H1 (cell line): ENCODE measurements at regions not wholly inside any gene's neighbourhood (a gene's known extent, or its start where the extent isn't known, plus 50 kb on each side); places are given as distances from the start of the nearest gene placed in this dataset.

Experiments
- CTCF ChIA-PET: fragments of 300-600 bp; sonication (Branson Sonifier 250); formaldehyde crosslinking; loops from one replicate; lab custom pipeline; 2021; ENCODE audit not compliant: partially characterized antibody; lab: Charles Lee
- POLR2A ChIA-PET: fragments of 300-600 bp; sonication (Branson Sonifier 250); formaldehyde crosslinking; loops from one replicate; lab custom pipeline; 2021; ENCODE audit warnings: inconsistent platforms; ENCODE audit not compliant: partially characterized antibody; lab: Charles Lee
- DNase-seq, 2 experiments: peaks; one replicate each; pipeline versions ENCODE4 v3.0.0 to v3.0.0-alpha.2; 2010 to 2022; ENCODE audit warnings: low spot score in 2 of 2, low read depth in 1 of 2, mixed read lengths in 1 of 2
- FAIRE-seq: peaks from 2 replicates; lab custom pipeline; 2011; peaks lifted over from hg19 to GRCh38; lab: Jason Lieb, UNC
- H2AFZ ChIP-seq: 2 replicates; pipeline ENCODE4 v1.8.1; 2012; ENCODE audit warnings: low read length, inconsistent platforms
- H2AK5ac ChIP-seq: 2 replicates; pipeline ENCODE4 v1.6.1; 2013; ENCODE audit warnings: low read depth, low read length
- H2BK120ac ChIP-seq: replicated peaks from 2 replicates; pipeline ENCODE3; 2013; ENCODE audit warnings: low read depth, low read length, inconsistent platforms
- H2BK12ac ChIP-seq: 2 replicates; pipeline ENCODE4 v1.6.1; 2013; ENCODE audit warnings: low read depth, low read length
- H2BK15ac ChIP-seq: 2 replicates; pipeline ENCODE4 v1.6.1; 2013; ENCODE audit warnings: low read length
- H2BK20ac ChIP-seq: 2 replicates; pipeline ENCODE4 v1.6.1; 2013; ENCODE audit warnings: low read length
- H2BK5ac ChIP-seq: 2 replicates; pipeline ENCODE4 v1.6.1; 2013; ENCODE audit warnings: low read depth, low read length
- H3K14ac ChIP-seq: 2 replicates; pipeline ENCODE4 v1.6.1; 2013; ENCODE audit warnings: inconsistent platforms; ENCODE audit not compliant: insufficient read length
- H3K18ac ChIP-seq: 2 replicates; pipeline ENCODE4 v1.6.1; 2013; ENCODE audit warnings: low read length; ENCODE audit errors: extremely low read depth
- H3K23ac ChIP-seq: 2 replicates; pipeline ENCODE4 v1.6.1; 2013; ENCODE audit warnings: inconsistent platforms; ENCODE audit not compliant: insufficient read length
- H3K23me2 ChIP-seq: 2 replicates; pipeline ENCODE4 v1.6.1; 2013; ENCODE audit warnings: low read depth, low read length
- H3K27ac ChIP-seq: 2 replicates; pipeline ENCODE4 v1.6.1; 2011; ENCODE audit warnings: low read depth, low read length, inconsistent platforms
- H3K27me3 ChIP-seq, 4 experiments: replicated peaks in 1 of 4; 1 replicate in 1 of 4; 2 replicates in 3 of 4; pipeline versions ENCODE4 v1.6.1 to v1.8.1; 2011 to 2013; ENCODE audit warnings: low read length in 3 of 4, mild to moderate bottlenecking in 3 of 4, inconsistent platforms in 2 of 4, mixed read lengths in 2 of 4, moderate library complexity in 1 of 4; ENCODE audit not compliant: control insufficient read depth in 3 of 4, insufficient read depth in 3 of 4; ENCODE audit errors: extremely low read depth in 1 of 4
- H3K36me3 ChIP-seq, 4 experiments: 2 replicates each; pipeline versions ENCODE4 v1.6.1 to v1.8.1; 2011 to 2013; ENCODE audit warnings: mild to moderate bottlenecking in 4 of 4, low read length in 3 of 4, moderate library complexity in 2 of 4, control low read depth in 1 of 4, inconsistent platforms in 1 of 4; ENCODE audit not compliant: insufficient read depth in 4 of 4, control insufficient read depth in 2 of 4
- H3K4ac ChIP-seq: replicated peaks from 2 replicates; pipeline ENCODE3; 2013; ENCODE audit warnings: low read length, low read depth, mixed read lengths, inconsistent platforms; ENCODE audit not compliant: insufficient read length
- H3K4me1 ChIP-seq, 4 experiments: replicated peaks in 1 of 4; 1 replicate in 1 of 4; 2 replicates in 3 of 4; pipeline versions ENCODE4 v1.6.1 to v1.8.1; 2011 to 2013; ENCODE audit warnings: low read length in 3 of 4, inconsistent platforms in 2 of 4, mixed read lengths in 1 of 4; ENCODE audit not compliant: insufficient read depth in 4 of 4, control insufficient read depth in 3 of 4
- H3K4me2 ChIP-seq, 2 experiments: 2 replicates each; pipeline versions ENCODE4 v1.6.1 to v1.8.1; 2011 to 2013; ENCODE audit warnings: low read depth in 2 of 2, low read length in 2 of 2, control low read depth in 1 of 2, inconsistent platforms in 1 of 2, mild to moderate bottlenecking in 1 of 2; ENCODE audit not compliant: insufficient read depth in 1 of 2
- H3K4me3 ChIP-seq, 4 experiments: fragments of 200-600, 300-600 bp in 1 of 4; sonication (generic), shearing (Covaris generic), sonication (Bioruptor Twin) in 1 of 4; 2 replicates each; pipeline versions ENCODE4 v1.5.1 to v1.8.1; 2011 to 2016; ENCODE audit warnings: low read length in 4 of 4, low read depth in 3 of 4, control low read depth in 2 of 4, inconsistent platforms in 2 of 4, mild to moderate bottlenecking in 2 of 4, mixed read lengths in 1 of 4, moderate library complexity in 1 of 4; ENCODE audit not compliant: insufficient read depth in 2 of 4; ENCODE audit errors: extremely low read depth in 1 of 4
- H3K56ac ChIP-seq: replicated peaks from 2 replicates; pipeline ENCODE3; 2013; ENCODE audit warnings: low read depth, mild to moderate bottlenecking, mixed read lengths, low read length, inconsistent platforms; ENCODE audit not compliant: insufficient read length
- H3K79me1 ChIP-seq: 2 replicates; pipeline ENCODE4 v1.6.1; 2013; ENCODE audit warnings: low read depth, low read length, control low read depth
- H3K79me2 ChIP-seq, 2 experiments: 2 replicates each; pipeline versions ENCODE4 v1.6.1 to v1.8.1; 2012 to 2013; ENCODE audit warnings: low read length in 2 of 2, mild to moderate bottlenecking in 2 of 2, inconsistent platforms in 1 of 2; ENCODE audit not compliant: insufficient read depth in 2 of 2, control insufficient read depth in 1 of 2
- H3K9ac ChIP-seq, 4 experiments: replicated peaks in 1 of 4; 1 replicate in 1 of 4; 2 replicates in 3 of 4; pipeline versions ENCODE4 v1.6.1 to v1.8.1; 2011 to 2013; ENCODE audit warnings: low read depth in 3 of 4, low read length in 3 of 4, control low read depth in 2 of 4, mild to moderate bottlenecking in 2 of 4, moderate library complexity in 2 of 4, inconsistent platforms in 1 of 4; ENCODE audit errors: extremely low read depth in 1 of 4
- H3K9me3 ChIP-seq, 2 experiments: 2 replicates each; pipeline versions ENCODE4 v1.6.1 to v1.8.1; 2012 to 2013; ENCODE audit warnings: mild to moderate bottlenecking in 2 of 2, moderate library complexity in 2 of 2, control low read depth in 1 of 2, inconsistent platforms in 1 of 2, low read depth in 1 of 2, low read length in 1 of 2, mixed read lengths in 1 of 2; ENCODE audit not compliant: insufficient read depth in 2 of 2
- H4K20me1 ChIP-seq, 2 experiments: replicated peaks in 1 of 2; 2 replicates each; pipeline versions ENCODE3 to v1.8.1; 2011 to 2013; ENCODE audit warnings: inconsistent platforms in 2 of 2, low read length in 2 of 2, mild to moderate bottlenecking in 1 of 2; ENCODE audit not compliant: insufficient read depth in 2 of 2, control insufficient read depth in 1 of 2
- H4K5ac ChIP-seq: 2 replicates; pipeline ENCODE4 v1.6.1; 2013; ENCODE audit warnings: low read length, low read depth, mixed read lengths, inconsistent platforms; ENCODE audit not compliant: insufficient read length
- H4K8ac ChIP-seq: 2 replicates; pipeline ENCODE4 v1.8.0; 2013; ENCODE audit warnings: mild to moderate bottlenecking, moderate library complexity, low read length, inconsistent platforms; ENCODE audit not compliant: insufficient read depth; ENCODE audit errors: extremely low read depth
- H4K91ac ChIP-seq: replicated peaks from 2 replicates; pipeline ENCODE3; 2013; ENCODE audit warnings: low read length, mixed read lengths, inconsistent platforms; ENCODE audit not compliant: insufficient read length
- ASH2L ChIP-seq: fragments of 200-600, 300-600 bp; sonication (generic); IDR thresholded peaks from one replicate; pipeline ENCODE4 v1.7.1; 2017; ENCODE audit warnings: low read length
- ATF3 ChIP-seq: IDR thresholded peaks from 2 replicates; pipeline ENCODE4 v1.6.1; 2011; ENCODE audit warnings: low read depth, mild to moderate bottlenecking, low read length; ENCODE audit not compliant: insufficient read depth
- CHD2 ChIP-seq: IDR thresholded peaks from 2 replicates; pipeline ENCODE4 v1.6.1; 2012; ENCODE audit warnings: low read length, improper control_type of control experiment
- CTBP2 ChIP-seq: IDR thresholded peaks from 2 replicates; pipeline ENCODE4 v1.7.0; 2011; ENCODE audit warnings: borderline replicate concordance, mild to moderate bottlenecking, moderate library complexity, mixed read lengths, low read length; ENCODE audit not compliant: insufficient read depth, insufficient read length
- EGR1 ChIP-seq: IDR thresholded peaks from 2 replicates; pipeline ENCODE4 v1.6.1; 2011; ENCODE audit warnings: low read depth, low read length, borderline replicate concordance
- NANOG ChIP-seq: IDR thresholded peaks from 2 replicates; pipeline ENCODE4 v1.6.1; 2011; ENCODE audit warnings: low read length, low read depth, mild to moderate bottlenecking, inconsistent platforms; ENCODE audit not compliant: insufficient read depth, poor library complexity, severe bottlenecking
- POLR2A ChIP-seq, 2 experiments: IDR thresholded peaks; 1 replicate in 1 of 2; 2 replicates in 1 of 2; pipeline ENCODE4 v1.6.1; 2011; ENCODE audit warnings: low read depth in 2 of 2, low read length in 2 of 2, mild to moderate bottlenecking in 2 of 2; ENCODE audit errors: control extremely low read depth in 1 of 2
- POLR2AphosphoS5 ChIP-seq: IDR thresholded peaks from 2 replicates; pipeline ENCODE4 v1.6.1; 2011; ENCODE audit warnings: low read depth, low read length
- SAP30 ChIP-seq: fragments of 300-600 bp; sonication (generic); IDR thresholded peaks from 2 replicates; pipeline ENCODE4 v1.7.1; 2012; ENCODE audit warnings: low read length, moderate library complexity, mild to moderate bottlenecking, inconsistent platforms; ENCODE audit not compliant: insufficient read depth, insufficient replicate concordance
- SIRT6 ChIP-seq: IDR thresholded peaks from one replicate; pipeline ENCODE4 v1.7.1; 2012; ENCODE audit warnings: low read length, inconsistent platforms
- SIX5 ChIP-seq: IDR thresholded peaks from 2 replicates; pipeline ENCODE4 v1.6.1; 2011; ENCODE audit warnings: mild to moderate bottlenecking, low read depth, low read length
- SP1 ChIP-seq: IDR thresholded peaks from 2 replicates; pipeline ENCODE4 v1.6.1; 2011; ENCODE audit warnings: low read depth, low read length
- TEAD4 ChIP-seq: IDR thresholded peaks from 2 replicates; pipeline ENCODE4 v1.6.1; 2012; ENCODE audit warnings: low read depth, low read length, inconsistent platforms, mixed read lengths
- USF2 ChIP-seq: IDR thresholded peaks from 2 replicates; pipeline ENCODE4 v1.6.1; 2011; ENCODE audit warnings: low read length, improper control_type of control experiment
- WGBS, 2 experiments: shearing (Covaris generic) in 1 of 2; methylation state at CpG; one replicate each; pipeline versions ENCODE4 v1.1.6 to v1.1.7; 2013 to 2015; ENCODE audit warnings: low lambda C conversion rate in 2 of 2, mixed read lengths in 2 of 2, inconsistent platforms in 1 of 2, low coverage in 1 of 2, missing lambda C conversion rate in 1 of 2; ENCODE audit not compliant: insufficient replicate concordance in 2 of 2, insufficient coverage in 1 of 2, insufficient read length in 1 of 2; ENCODE audit errors: extremely low coverage in 1 of 2, missing lambda C conversion rate in 1 of 2; 5-methylcytosine and 5-hydroxymethylcytosine counted together

- H3K4me1 ChIP-seq, result no peaks in the 10 kb centered on the region
- no peak overlapping the region for H4K91ac ChIP-seq
- H2AK5ac ChIP-seq, result no peak overlapping the region
- TF ChIP-seq NANOG (no peak), POLR2A (IDR thresholded peaks at IDR 0.05; ENCODE audit: control extremely low read depth in 1 of 2, low read depth in 2 of 2, low read length in 2 of 2) (no peak), POLR2AphosphoS5 (no peak), SP1 (no peak), CTBP2 (no peak), SIRT6 (no peak), EGR1 (no peak), ASH2L (no peak), TEAD4 (no peak), ATF3 (no peak), SAP30 (no peak), CHD2 (no peak), SIX5 (no peak), USF2 (no peak)
- H3K4ac ChIP-seq, result no peak overlapping the region
- CTCF ChIA-PET, result interaction anchor here (1.0 to 1.3 kb wide), 2 partner anchors 12 to 64 kb away, joined by 3 read pairs; no protein-coding TSS in a partner anchor
- POLR2A ChIA-PET, result no interaction called here
- no peaks in the 10 kb centered on the region for H4K20me1 ChIP-seq
- H3K9me3 ChIP-seq, result peaks cover 3 to 5% of the 10 kb centered on the region in 2 experiments; a peak in 2 of 4 replicates
- no peak overlapping the region for H3K18ac ChIP-seq
- H2BK15ac ChIP-seq, result no peak overlapping the region
- no peak overlapping the region for H4K8ac ChIP-seq
- H3K79me1 ChIP-seq, result no peaks in the 10 kb centered on the region
- H3K14ac ChIP-seq, result no peak overlapping the region
- no peak overlapping the region for H2BK20ac ChIP-seq
- H3K9ac ChIP-seq, result no peak overlapping the region
- no peak overlapping the region for H3K56ac ChIP-seq
- FAIRE-seq (no peak), DNase-seq (no peak)
- H3K79me2 ChIP-seq, result no peaks in the 10 kb centered on the region
- no peak overlapping the region for H3K27ac ChIP-seq
- no peak overlapping the region for H3K23ac ChIP-seq
- no peak overlapping the region for H3K4me3 ChIP-seq
- 94% methylated on average over 10 of the region's 10 CpGs; no CpG with 5 or more reads in 1 of the 2 experiments for WGBS, 2 experiments
- H4K5ac ChIP-seq, result no peak overlapping the region
- H3K23me2 ChIP-seq, result no peaks in the 10 kb centered on the region
- no peak overlapping the region for H2BK120ac ChIP-seq
- H2AFZ ChIP-seq, result no peak overlapping the region
- H2BK12ac ChIP-seq, result no peak overlapping the region
- no peak overlapping the region for H3K4me2 ChIP-seq
- no peaks in the 10 kb centered on the region for H3K27me3 ChIP-seq
- peaks cover 0 to 2% (median 0%) of the 10 kb centered on the region in 4 experiments; a peak in 1 of 8 replicates for H3K36me3 ChIP-seq
- H2BK5ac ChIP-seq, result no peak overlapping the region
Observed at GRCh38 chr2:75381032-75381431, 179.7 kb downstream of the EVA1A start.
